Neural cell (in vitro differentiated cells): ENCODE measurements at regions not wholly inside any gene's neighbourhood (a gene's known extent, or its start where the extent isn't known, plus 50 kb on each side); places are given as distances from the start of the nearest gene placed in this dataset.

Experiments used
- EP300 ChIP-seq: fragments of 450-650 bp; conservative IDR thresholded peaks from 2 replicates; pipeline ENCODE4 v1.6.1; 2014; ENCODE audit warnings: antibody characterized with exemption, mild to moderate bottlenecking, moderate library complexity; ENCODE audit not compliant: poor library complexity, severe bottlenecking
- EZH2 ChIP-seq: fragments of 200-600, 300-800 bp; shearing (Covaris generic), sonication (generic); IDR thresholded peaks from 2 replicates; pipeline ENCODE4 v1.6.1; 2014; ENCODE audit warnings: antibody characterized with exemption, low read length, borderline replicate concordance, mild to moderate bottlenecking; ENCODE audit not compliant: insufficient read depth, poor library complexity, severe bottlenecking
- POLR2AphosphoS5 ChIP-seq: IDR thresholded peaks from 2 replicates; pipeline ENCODE4 v1.6.1; 2012
- RAD21 ChIP-seq: fragments of 450-650 bp; conservative IDR thresholded peaks from 2 replicates; pipeline ENCODE4 v1.6.1; 2014; ENCODE audit warnings: antibody characterized with exemption, mild to moderate bottlenecking, moderate library complexity
- SMC3 ChIP-seq: fragments of 450-650 bp; conservative IDR thresholded peaks from 2 replicates; pipeline ENCODE4 v1.6.1; 2014; ENCODE audit warnings: antibody characterized with exemption, mild to moderate bottlenecking, moderate library complexity; ENCODE audit not compliant: poor library complexity
- TAF1 ChIP-seq: IDR thresholded peaks from 2 replicates; pipeline ENCODE4 v1.6.1; 2012; ENCODE audit warnings: low read depth
- TF ChIP-seq, protein P1 (sequence below): fragments of 450-650 bp; IDR thresholded peaks from 2 replicates; pipeline ENCODE4 v1.5.1; 2014; ENCODE audit warnings: antibody characterized with exemption, mild to moderate bottlenecking, moderate library complexity; ENCODE audit not compliant: poor library complexity, severe bottlenecking

DNA sequence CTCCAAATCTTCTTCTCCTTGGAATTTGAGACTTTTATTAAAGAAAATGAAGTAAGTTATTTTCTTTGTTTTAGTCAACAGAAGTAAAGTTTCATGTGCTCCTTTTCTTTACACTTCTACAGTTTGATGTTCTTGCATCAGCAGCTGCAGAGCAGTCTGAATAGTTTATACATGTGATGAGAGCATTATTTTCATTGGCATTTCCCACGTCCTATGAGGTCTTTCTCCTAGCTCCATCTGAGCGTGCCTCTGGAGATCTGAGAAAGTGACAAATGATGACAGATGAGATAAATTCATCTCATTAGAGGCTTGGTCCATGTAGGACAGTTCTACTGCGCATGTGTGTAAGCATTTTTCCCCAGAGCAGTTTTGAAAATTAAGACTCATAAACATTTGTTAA, 1290.0 kb downstream of the UQCRFS1 start:
- TF ChIP-seq POLR2AphosphoS5 (no peak), EP300 (no peak), SMC3 (no peak), RAD21 (no peak), TAF1 (no peak), EZH2 (no peak)
- TF ChIP-seq, protein P1, sequence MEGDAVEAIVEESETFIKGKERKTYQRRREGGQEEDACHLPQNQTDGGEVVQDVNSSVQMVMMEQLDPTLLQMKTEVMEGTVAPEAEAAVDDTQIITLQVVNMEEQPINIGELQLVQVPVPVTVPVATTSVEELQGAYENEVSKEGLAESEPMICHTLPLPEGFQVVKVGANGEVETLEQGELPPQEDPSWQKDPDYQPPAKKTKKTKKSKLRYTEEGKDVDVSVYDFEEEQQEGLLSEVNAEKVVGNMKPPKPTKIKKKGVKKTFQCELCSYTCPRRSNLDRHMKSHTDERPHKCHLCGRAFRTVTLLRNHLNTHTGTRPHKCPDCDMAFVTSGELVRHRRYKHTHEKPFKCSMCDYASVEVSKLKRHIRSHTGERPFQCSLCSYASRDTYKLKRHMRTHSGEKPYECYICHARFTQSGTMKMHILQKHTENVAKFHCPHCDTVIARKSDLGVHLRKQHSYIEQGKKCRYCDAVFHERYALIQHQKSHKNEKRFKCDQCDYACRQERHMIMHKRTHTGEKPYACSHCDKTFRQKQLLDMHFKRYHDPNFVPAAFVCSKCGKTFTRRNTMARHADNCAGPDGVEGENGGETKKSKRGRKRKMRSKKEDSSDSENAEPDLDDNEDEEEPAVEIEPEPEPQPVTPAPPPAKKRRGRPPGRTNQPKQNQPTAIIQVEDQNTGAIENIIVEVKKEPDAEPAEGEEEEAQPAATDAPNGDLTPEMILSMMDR: no peak
